Thoracic aorta (tissue), 2 donors: ENCODE measurements at regions not wholly inside any gene's neighbourhood (a gene's known extent, or its start where the extent isn't known, plus 50 kb on each side); places are given as distances from the start of the nearest gene placed in this dataset.

Source experiments
- ATAC-seq: fragments of 150-250 bp; one replicate; pipeline ENCODE4 v1.8.0; 2017; ENCODE audit warnings: low read depth; ENCODE audit not compliant: insufficient number of reproducible peaks, low FRiP score
- DNase-seq: peaks from one replicate; pipeline ENCODE4 v3.0.0-alpha.2; 2020; ENCODE audit warnings: low spot score
- H3K27ac ChIP-seq, 2 donors: fragments of 200-600 bp; sonication (generic); 1 replicate in 1 of 2; 2 replicates in 1 of 2; pipeline ENCODE4 v1.5.1; 2016; ENCODE audit warnings: mild to moderate bottlenecking in 2 of 2, moderate library complexity in 2 of 2
- H3K27me3 ChIP-seq: fragments of 200-600 bp; sonication (generic); replicated peaks from 2 replicates; pipeline ENCODE4 v1.6.0; 2016; ENCODE audit warnings: mild to moderate bottlenecking; ENCODE audit not compliant: insufficient read depth
- H3K36me3 ChIP-seq: fragments of 200-600 bp; sonication (generic); one replicate; pipeline ENCODE4 v1.5.1; 2016
- H3K4me1 ChIP-seq, 2 donors: fragments of 200-600 bp; sonication (generic); 1 replicate in 1 of 2; 2 replicates in 1 of 2; pipeline versions ENCODE4 v1.5.1 to v1.6.0; 2016; ENCODE audit warnings: low read depth in 2 of 2, mild to moderate bottlenecking in 1 of 2; ENCODE audit not compliant: control insufficient read depth in 1 of 2
- H3K4me3 ChIP-seq: fragments of 200-600 bp; sonication (generic); 2 replicates; pipeline ENCODE4 v1.5.1; 2016; ENCODE audit warnings: mild to moderate bottlenecking
- H3K9me3 ChIP-seq: fragments of 200-600 bp; sonication (generic); 2 replicates; pipeline ENCODE4 v1.5.1; 2016
- TF ChIP-seq, protein P1 (sequence below): fragments of 200-600 bp; sonication (generic); IDR thresholded peaks from one replicate; pipeline ENCODE4 v1.5.1; 2019; ENCODE audit warnings: antibody characterized with exemption

DNA sequence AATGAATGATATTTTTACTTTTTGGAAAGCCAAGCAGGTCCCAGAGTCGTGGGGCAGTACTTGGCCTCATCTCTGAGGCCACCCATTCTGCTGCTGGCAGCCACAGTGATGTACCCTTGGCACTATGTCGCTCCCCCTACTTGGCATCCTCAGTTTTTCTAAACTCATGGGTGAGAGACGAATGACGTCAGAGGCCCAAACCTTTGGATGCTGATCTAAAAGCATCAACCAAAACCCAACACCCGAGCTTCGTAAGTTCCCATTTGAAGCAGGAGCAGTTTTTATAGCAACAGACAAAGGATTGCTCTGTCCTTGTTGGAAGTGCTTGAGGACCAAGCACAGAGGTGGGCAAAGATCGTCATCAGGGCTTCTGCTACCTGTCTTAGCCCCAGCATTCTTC lies 212.9 kb downstream of the PAX1 start:
- ATAC-seq (no peak), DNase-seq (no peak)
- Histone ChIP-seq H3K4me3 (no peak overlapping the region), H3K27ac (no peak overlapping the region), H3K27me3 (no peaks in the 10 kb centered on the region), H3K36me3 (no peaks in the 10 kb centered on the region), H3K4me1 (no peaks in the 10 kb centered on the region), H3K9me3 (no peaks in the 10 kb centered on the region)
- TF ChIP-seq, protein P1, sequence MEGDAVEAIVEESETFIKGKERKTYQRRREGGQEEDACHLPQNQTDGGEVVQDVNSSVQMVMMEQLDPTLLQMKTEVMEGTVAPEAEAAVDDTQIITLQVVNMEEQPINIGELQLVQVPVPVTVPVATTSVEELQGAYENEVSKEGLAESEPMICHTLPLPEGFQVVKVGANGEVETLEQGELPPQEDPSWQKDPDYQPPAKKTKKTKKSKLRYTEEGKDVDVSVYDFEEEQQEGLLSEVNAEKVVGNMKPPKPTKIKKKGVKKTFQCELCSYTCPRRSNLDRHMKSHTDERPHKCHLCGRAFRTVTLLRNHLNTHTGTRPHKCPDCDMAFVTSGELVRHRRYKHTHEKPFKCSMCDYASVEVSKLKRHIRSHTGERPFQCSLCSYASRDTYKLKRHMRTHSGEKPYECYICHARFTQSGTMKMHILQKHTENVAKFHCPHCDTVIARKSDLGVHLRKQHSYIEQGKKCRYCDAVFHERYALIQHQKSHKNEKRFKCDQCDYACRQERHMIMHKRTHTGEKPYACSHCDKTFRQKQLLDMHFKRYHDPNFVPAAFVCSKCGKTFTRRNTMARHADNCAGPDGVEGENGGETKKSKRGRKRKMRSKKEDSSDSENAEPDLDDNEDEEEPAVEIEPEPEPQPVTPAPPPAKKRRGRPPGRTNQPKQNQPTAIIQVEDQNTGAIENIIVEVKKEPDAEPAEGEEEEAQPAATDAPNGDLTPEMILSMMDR, result no peak

DNA sequence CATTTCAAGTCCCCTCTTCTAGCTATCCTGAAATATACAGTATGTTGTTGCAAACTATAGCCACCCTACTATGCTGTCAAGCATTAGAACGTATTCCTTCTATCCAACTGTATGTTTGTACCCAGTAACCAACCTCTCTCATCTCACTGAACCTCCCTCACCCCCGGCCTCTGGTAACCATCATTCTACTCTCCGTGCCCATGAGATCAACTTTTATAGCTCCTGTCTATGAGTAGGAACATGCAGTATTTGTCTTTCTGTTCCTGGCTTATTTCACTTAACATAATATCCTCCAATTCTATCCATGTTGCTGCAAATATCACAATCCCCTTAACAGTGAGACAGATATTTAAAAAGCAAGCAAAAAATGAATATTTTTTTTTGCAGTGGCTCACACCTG lies 196.9 kb downstream of the PAX1 start:
- TF ChIP-seq, protein P1, result no peak
- Histone ChIP-seq H3K4me3 (no peak overlapping the region), H3K27me3 (no peaks in the 10 kb centered on the region), H3K36me3 (no peaks in the 10 kb centered on the region), H3K27ac (no peak overlapping the region), H3K9me3 (no peaks in the 10 kb centered on the region), H3K4me1 (no peaks in the 10 kb centered on the region)
- ATAC-seq (no peak), DNase-seq (no peak)

DNA sequence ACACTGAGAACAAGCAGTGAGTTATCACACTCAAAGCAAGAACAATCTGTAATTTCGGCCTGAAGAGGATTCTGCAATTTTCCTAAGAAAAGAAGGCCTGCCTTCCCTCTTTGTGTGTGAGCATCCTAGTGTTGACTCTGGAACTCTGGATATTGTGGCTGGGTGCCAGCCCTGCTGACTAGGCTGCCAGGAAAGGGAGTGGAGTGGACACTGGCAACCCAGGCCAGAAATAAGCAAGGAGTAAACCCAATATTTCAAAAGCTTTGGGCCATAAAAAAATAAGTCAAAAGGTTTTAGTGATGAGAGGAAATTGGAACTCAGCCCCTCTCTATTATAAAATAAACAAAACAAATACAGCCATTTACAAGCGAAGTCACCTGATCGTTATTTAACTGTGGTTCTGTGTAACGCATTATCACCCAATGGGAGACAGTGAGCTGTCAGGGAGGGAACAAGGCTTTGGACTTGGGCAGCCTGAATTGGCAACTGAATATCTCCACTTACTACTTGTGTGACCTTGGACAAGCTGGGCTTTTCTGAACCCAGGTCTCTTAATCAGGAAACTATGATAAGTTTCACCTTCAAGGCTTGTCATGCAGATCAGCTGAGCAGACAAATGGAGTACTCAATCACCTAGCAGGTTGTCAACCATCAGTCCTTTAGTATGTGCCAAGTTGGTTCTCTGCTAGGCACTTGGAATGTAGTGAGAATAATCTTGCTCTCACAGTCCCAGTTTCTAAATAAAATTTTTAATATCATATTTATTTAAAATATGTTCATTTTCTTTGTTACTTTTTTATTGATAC lies 196.2 kb downstream of the PAX1 start:
- no peak for DNase-seq
- ATAC-seq, result no peak
- Histone ChIP-seq H3K4me3 (no peak overlapping the region), H3K9me3 (no peaks in the 10 kb centered on the region), H3K4me1 (no peaks in the 10 kb centered on the region), H3K36me3 (no peaks in the 10 kb centered on the region), H3K27ac (no peak overlapping the region), H3K27me3 (no peaks in the 10 kb centered on the region)
- TF ChIP-seq, protein P1, result no peak

DNA sequence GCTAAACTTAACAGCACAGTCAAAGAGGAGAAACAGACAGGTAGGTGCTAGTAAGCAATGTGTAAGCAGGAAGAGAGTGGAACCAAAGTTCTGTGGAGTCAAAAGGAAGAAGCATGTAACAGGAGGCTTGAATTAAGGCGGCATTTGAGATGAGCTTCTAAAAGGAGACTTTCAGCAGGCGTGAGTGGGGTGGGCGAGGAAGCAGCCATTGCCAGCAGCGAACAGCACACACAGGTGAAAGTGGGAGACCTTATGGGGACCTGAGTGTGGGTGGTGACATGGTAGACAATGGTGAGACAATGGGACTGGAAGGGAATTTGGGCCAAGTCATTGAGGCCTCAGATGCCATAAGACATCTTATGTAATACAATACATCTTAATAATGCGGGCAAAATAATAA lies 195.0 kb downstream of the PAX1 start:
- Histone ChIP-seq H3K36me3 (no peaks in the 10 kb centered on the region), H3K27me3 (no peaks in the 10 kb centered on the region), H3K9me3 (no peaks in the 10 kb centered on the region), H3K4me3 (no peak overlapping the region), H3K4me1 (no peaks in the 10 kb centered on the region), H3K27ac (no peak overlapping the region)
- no peak for DNase-seq
- no peak for ATAC-seq
- TF ChIP-seq, protein P1, result no peak

DNA sequence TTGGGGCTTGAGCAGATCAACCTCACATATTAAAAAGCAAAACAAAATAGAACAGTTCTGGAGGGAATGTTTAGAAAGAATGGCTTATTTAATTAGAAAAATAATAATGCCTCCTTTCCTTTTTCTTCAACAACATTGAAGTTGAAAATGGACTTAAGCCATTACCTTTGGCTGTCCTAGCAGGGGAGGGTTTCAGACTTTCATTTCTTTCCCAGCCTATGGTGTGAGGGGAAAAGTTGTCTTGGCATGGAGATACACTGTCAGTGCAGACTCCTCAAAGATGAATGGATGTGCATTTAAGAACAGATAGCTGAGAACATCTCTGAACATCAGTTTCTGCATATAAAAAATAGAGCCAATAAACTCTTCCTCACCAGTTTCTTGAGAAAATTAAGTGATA lies 169.5 kb downstream of the PAX1 start:
- Histone ChIP-seq H3K4me3 (no peak overlapping the region), H3K9me3 (no peaks in the 10 kb centered on the region), H3K4me1 (no peaks in the 10 kb centered on the region), H3K27ac (no peak overlapping the region), H3K36me3 (no peaks in the 10 kb centered on the region), H3K27me3 (no peaks in the 10 kb centered on the region)
- TF ChIP-seq, protein P1, result no peak
- ATAC-seq (no peak), DNase-seq (no peak)
